Endothelial cell of umbilical vein (primary cell): ENCODE measurements at regions not wholly inside any gene's neighbourhood (a gene's known extent, or its start where the extent isn't known, plus 50 kb on each side); places are given as distances from the start of the nearest gene placed in this dataset.

Source experiments
- BruUV-seq: library from RNA; stranded (reverse); fragments of 400-500 nt; replicated peaks from 2 replicates; lab custom pipeline; 2021; lab: Mats Ljungman, UMichigan
- CTCF ChIA-PET: fragments of 300-600, 350-600 bp; sonication (Branson Sonifier 250); formaldehyde crosslinking; loops from one replicate; lab custom pipeline; 2021; ENCODE audit warnings: antibody characterized with exemption, inconsistent platforms; lab: Charles Lee
- POLR2A ChIA-PET: fragments of 300-600, 350-600 bp; sonication (Branson Sonifier 250); formaldehyde crosslinking; loops from one replicate; lab custom pipeline; 2021; ENCODE audit warnings: antibody characterized with exemption, inconsistent platforms; lab: Charles Lee
- DNase-seq: peaks from one replicate; pipeline ENCODE4 v3.0.0-alpha.2; 2011; ENCODE audit warnings: low read depth, low spot score
- FAIRE-seq: peaks from 2 replicates; lab custom pipeline; 2011; peaks lifted over from hg19 to GRCh38; lab: Jason Lieb, UNC
- H2AFZ ChIP-seq: 2 replicates; pipeline ENCODE4 v1.6.0; 2012; ENCODE audit warnings: low read depth, low read length, control low read depth, inconsistent platforms
- H3K27ac ChIP-seq: 2 replicates; pipeline ENCODE4 v1.5.1; 2011; ENCODE audit warnings: low read depth, mild to moderate bottlenecking, control low read depth, low read length, moderate library complexity; ENCODE audit not compliant: insufficient read depth
- H3K27me3 ChIP-seq, 2 experiments: 2 replicates each; pipeline versions ENCODE4 v1.6.0 to v1.6.1; 2011; ENCODE audit warnings: low read length in 2 of 2, mixed read lengths in 1 of 2; ENCODE audit not compliant: control insufficient read depth in 2 of 2, insufficient read depth in 2 of 2
- H3K36me3 ChIP-seq, 2 experiments: 2 replicates in 1 of 2; 3 replicates in 1 of 2; pipeline ENCODE4 v1.5.1; 2011; ENCODE audit warnings: low read length in 2 of 2, mild to moderate bottlenecking in 1 of 2, moderate library complexity in 1 of 2; ENCODE audit not compliant: control insufficient read depth in 2 of 2, insufficient read depth in 2 of 2; ENCODE audit errors: extremely low read depth in 1 of 2
- H3K4me1 ChIP-seq: 3 replicates; pipeline ENCODE4 v1.5.1; 2011; ENCODE audit warnings: mild to moderate bottlenecking, low read length; ENCODE audit not compliant: control insufficient read depth, insufficient read depth; ENCODE audit errors: extremely low read depth
- H3K4me2 ChIP-seq: 2 replicates; pipeline ENCODE4 v1.6.1; 2011; ENCODE audit warnings: low read length, control low read depth, mixed read lengths; ENCODE audit not compliant: insufficient read depth
- H3K4me3 ChIP-seq, 3 experiments: fragments of 200-600 bp in 1 of 3; sonication (generic), shearing (Covaris generic) in 1 of 3; replicated peaks in 1 of 3; 2 replicates each; pipeline ENCODE4 v1.5.1; 2011 to 2016; ENCODE audit warnings: control low read depth in 3 of 3, low read length in 3 of 3, mild to moderate bottlenecking in 2 of 3, inconsistent platforms in 1 of 3, low read depth in 1 of 3, moderate library complexity in 1 of 3; ENCODE audit not compliant: insufficient read depth in 1 of 3
- H3K79me2 ChIP-seq: 2 replicates; pipeline ENCODE4 v1.6.0; 2012; ENCODE audit warnings: low read length, inconsistent platforms; ENCODE audit not compliant: control insufficient read depth, insufficient read depth
- H3K9ac ChIP-seq: replicated peaks from 2 replicates; pipeline ENCODE3; 2011; ENCODE audit warnings: low read length, control low read depth; ENCODE audit not compliant: insufficient read depth; ENCODE audit errors: extremely low read depth
- H3K9me1 ChIP-seq: replicated peaks from 3 replicates; pipeline ENCODE4 v1.6.0; 2011; ENCODE audit warnings: mild to moderate bottlenecking, low read length; ENCODE audit not compliant: control insufficient read depth, insufficient read depth; ENCODE audit errors: extremely low read depth
- H3K9me3 ChIP-seq: replicated peaks from 2 replicates; pipeline ENCODE4 v1.5.1; 2012; ENCODE audit warnings: low read length, inconsistent platforms; ENCODE audit not compliant: control insufficient read depth, insufficient read depth
- H4K20me1 ChIP-seq: replicated peaks from 2 replicates; pipeline ENCODE3; 2011; ENCODE audit warnings: mild to moderate bottlenecking, low read length; ENCODE audit not compliant: control insufficient read depth, insufficient read depth; ENCODE audit errors: extremely low read depth
- EZH2 ChIP-seq: IDR thresholded peaks from 2 replicates; pipeline ENCODE4 v1.6.1; 2012; ENCODE audit warnings: borderline replicate concordance, low read depth, mild to moderate bottlenecking, moderate library complexity, low read length, inconsistent platforms; ENCODE audit not compliant: severe bottlenecking
- FOS ChIP-seq: IDR thresholded peaks from 2 replicates; pipeline ENCODE4 v1.6.1; 2011; ENCODE audit warnings: mild to moderate bottlenecking, low read length, moderate library complexity, borderline replicate concordance; ENCODE audit not compliant: insufficient read depth
- JUN ChIP-seq: IDR thresholded peaks from 2 replicates; pipeline ENCODE4 v1.6.1; 2011; ENCODE audit warnings: borderline replicate concordance, low read depth; ENCODE audit not compliant: insufficient read length, insufficient read depth
- MYC ChIP-seq: IDR thresholded peaks from one replicate; pipeline ENCODE4 v1.6.1; 2011; ENCODE audit warnings: mild to moderate bottlenecking, low read depth, low read length
- POLR2A ChIP-seq: IDR thresholded peaks from 2 replicates; pipeline ENCODE4 v1.6.1; 2012; ENCODE audit warnings: low read depth, mild to moderate bottlenecking, control low read depth, low read length
- POLR2AphosphoS5 ChIP-seq: IDR thresholded peaks from 2 replicates; pipeline ENCODE4 v1.6.1; 2012; ENCODE audit warnings: low read depth, mild to moderate bottlenecking, control low read depth, low read length, moderate library complexity; ENCODE audit not compliant: insufficient read depth
- dilution Hi-C: fragments of 300-500 bp; cut with MboI; formaldehyde crosslinking; loops from one replicate; pipeline ENCODE4 v1.15.0; 2019; ENCODE audit warnings: low sequenced_read_pairs; ENCODE audit not compliant: extremely low pct_ligation_motif_present
- intact Hi-C: fragments of 100-400 bp; cut with micrococcal nuclease; formaldehyde crosslinking; loops from one replicate; pipeline ENCODE4 v1.10.0; 2022

DNA sequence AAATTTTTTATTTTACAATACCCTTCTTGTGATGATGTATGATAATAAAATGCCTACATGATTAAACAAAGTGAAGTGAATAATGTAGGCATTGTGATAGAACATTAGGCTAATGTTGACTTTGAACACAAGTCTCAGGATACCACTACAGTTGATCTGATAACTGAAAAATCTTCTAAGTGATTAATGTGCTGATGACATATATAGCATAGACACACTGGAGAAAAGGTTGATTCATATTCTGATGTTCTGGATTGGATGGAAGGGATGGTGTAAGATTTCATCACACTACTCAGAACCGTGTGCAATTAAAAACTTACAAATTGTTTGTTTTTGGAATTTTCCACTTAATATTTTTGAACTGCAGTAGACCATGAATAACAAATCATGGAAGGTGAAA, 738.5 kb downstream of the TECRL start:
- no peak overlapping the region for H3K27ac ChIP-seq
- POLR2A ChIA-PET = no interaction called here
- CTCF ChIA-PET = no interaction called here
- peaks cover 2% of the 10 kb centered on the region for H3K9me3 ChIP-seq
- H3K4me1 ChIP-seq = no peaks in the 10 kb centered on the region
- dilution Hi-C loops = no loop called here
- no peaks in the 10 kb centered on the region for H3K79me2 ChIP-seq
- BruUV-seq = no TSS peak
- no peak for TF ChIP-seq JUN
- no peak for TF ChIP-seq EZH2
- no peaks in the 10 kb centered on the region for H3K27me3 ChIP-seq
- FAIRE-seq (no peak), DNase-seq (no peak)
- H3K9ac ChIP-seq = no peak overlapping the region
- H2AFZ ChIP-seq = no peak overlapping the region
- no peak overlapping the region for H3K4me3 ChIP-seq
- intact Hi-C loops = no loop called here
- H3K4me2 ChIP-seq = no peak overlapping the region
- H4K20me1 ChIP-seq = no peaks in the 10 kb centered on the region
- H3K9me1 ChIP-seq = no peaks in the 10 kb centered on the region
- H3K36me3 ChIP-seq = no peaks in the 10 kb centered on the region

DNA sequence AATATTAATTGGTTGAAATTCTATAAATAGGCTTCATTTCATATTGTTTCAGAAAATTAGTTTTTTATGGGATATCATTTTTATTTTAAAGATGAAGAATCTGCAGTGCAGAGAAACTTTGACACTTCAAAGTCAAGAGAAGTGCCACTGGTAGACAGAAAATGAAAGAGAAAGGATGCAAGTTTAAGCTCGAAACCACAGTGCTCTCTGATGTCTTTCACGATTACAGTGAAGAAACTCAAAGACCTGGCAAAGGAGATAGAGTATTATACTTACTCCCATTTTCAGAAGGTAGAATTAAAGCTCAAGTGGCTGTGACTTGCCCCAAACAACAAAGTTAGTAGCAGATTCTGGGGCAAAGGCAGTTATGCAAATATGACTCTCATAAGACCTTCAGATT, 745.4 kb downstream of the TECRL start:
- H4K20me1 ChIP-seq = no peaks in the 10 kb centered on the region
- no peaks in the 10 kb centered on the region for H3K4me1 ChIP-seq
- no peak overlapping the region for H3K9ac ChIP-seq
- DNase-seq (no peak), FAIRE-seq (no peak)
- H3K4me3 ChIP-seq = no peak overlapping the region
- no peaks in the 10 kb centered on the region for H3K9me1 ChIP-seq
- no peaks in the 10 kb centered on the region for H3K27me3 ChIP-seq
- CTCF ChIA-PET = no interaction called here
- POLR2A ChIA-PET = no interaction called here
- dilution Hi-C loops (no loop called here), intact Hi-C loops (no loop called here)
- no TSS peak for BruUV-seq
- no peaks in the 10 kb centered on the region for H3K36me3 ChIP-seq
- no peak overlapping the region for H2AFZ ChIP-seq
- H3K9me3 ChIP-seq = no peaks in the 10 kb centered on the region
- no peak overlapping the region for H3K4me2 ChIP-seq
- no peaks in the 10 kb centered on the region for H3K79me2 ChIP-seq
- no peak overlapping the region for H3K27ac ChIP-seq
- TF ChIP-seq POLR2AphosphoS5 (no peak), POLR2A (no peak), MYC (no peak), FOS (no peak)
